Activated CD8-positive, alpha-beta T cell treated with anti-CD3 and anti-CD28 coated beads for 36 hours (primary cell): ENCODE measurements at regions not wholly inside any gene's neighbourhood (a gene's known extent, or its start where the extent isn't known, plus 50 kb on each side); places are given as distances from the start of the nearest gene placed in this dataset.

Experiments
- ATAC-seq: fragments of 200-7000 bp; cut with Tn5 transposase; one replicate; pipeline ENCODE4 v1.10.0; 2021; ENCODE audit warnings: mild to moderate bottlenecking, moderate library complexity
- CTCF ChIA-PET: fragments of 350-600 bp; sonication (Branson Sonifier 250); formaldehyde crosslinking; loops from one replicate; lab custom pipeline; 2021; ENCODE audit warnings: antibody characterized with exemption; lab: Charles Lee
- POLR2A ChIA-PET: fragments of 350-600 bp; sonication (Branson Sonifier 250); formaldehyde crosslinking; loops from one replicate; lab custom pipeline; 2021; ENCODE audit warnings: antibody characterized with exemption; lab: Charles Lee
- DNase-seq: peaks from one replicate; pipeline ENCODE4 v3.0.0-alpha.2; 2020
- H3K27ac Mint-ChIP-seq: one replicate; pipeline ENCODE4 v1.8.0; 2021; ENCODE audit warnings: mild to moderate bottlenecking, mixed read lengths
- H3K27me3 Mint-ChIP-seq: one replicate; pipeline ENCODE4 v1.8.0; 2021; ENCODE audit warnings: mixed read lengths
- H3K36me3 Mint-ChIP-seq: one replicate; pipeline ENCODE4 v1.8.0; 2021; ENCODE audit warnings: low read depth, mixed read lengths
- H3K4me1 Mint-ChIP-seq: one replicate; pipeline ENCODE4 v1.8.0; 2021; ENCODE audit warnings: low read depth, mixed read lengths
- H3K4me3 Mint-ChIP-seq: one replicate; pipeline ENCODE4 v1.8.0; 2021; ENCODE audit warnings: mild to moderate bottlenecking, moderate library complexity, mixed read lengths
- H3K9me3 Mint-ChIP-seq: one replicate; pipeline ENCODE4 v1.8.0; 2021; ENCODE audit warnings: mixed read lengths
- CTCF ChIP-seq: fragments of 200-600 bp; IDR thresholded peaks from one replicate; pipeline ENCODE4 v1.8.0; 2022; ENCODE audit warnings: antibody characterized with exemption, mild to moderate bottlenecking
- intact Hi-C: fragments of 100-400 bp; cut with micrococcal nuclease; formaldehyde crosslinking; loops from one replicate; pipeline ENCODE4 v1.10.0; 2022

- no peaks in the 10 kb centered on the region for H3K36me3 Mint-ChIP-seq
- no peak for ATAC-seq
- H3K4me3 Mint-ChIP-seq = no peak overlapping the region
- intact Hi-C loops = no loop called here
- no peaks in the 10 kb centered on the region for H3K4me1 Mint-ChIP-seq
- no peaks in the 10 kb centered on the region for H3K9me3 Mint-ChIP-seq
- TF ChIP-seq CTCF = no peak
- ChIA-PET CTCF (no interaction called here), POLR2A (no interaction called here)
- no peaks in the 10 kb centered on the region for H3K27me3 Mint-ChIP-seq
- DNase-seq = no peak
- H3K27ac Mint-ChIP-seq = no peak overlapping the region
These were observed 67.1 kb upstream of the SPIN2A start for GRCh38 chrX:57204306-57204705.

GRCh38 chrX:57211906-57212305 is 74.6 kb upstream of the FAAH2 start:
- peaks cover 15% of the 10 kb centered on the region for H3K36me3 Mint-ChIP-seq
- no peak for DNase-seq
- H3K4me1 Mint-ChIP-seq = no peaks in the 10 kb centered on the region
- CTCF ChIA-PET = no interaction called here
- no peak for ATAC-seq
- no peak overlapping the region for H3K4me3 Mint-ChIP-seq
- intact Hi-C loops = no loop called here
- POLR2A ChIA-PET = no interaction called here
- peaks cover 3% of the 10 kb centered on the region for H3K9me3 Mint-ChIP-seq
- TF ChIP-seq CTCF = no peak
- no peak overlapping the region for H3K27ac Mint-ChIP-seq
- no peaks in the 10 kb centered on the region for H3K27me3 Mint-ChIP-seq

GRCh38 chrX:57227691-57228090 is 58.8 kb upstream of the FAAH2 start:
- POLR2A ChIA-PET = no interaction called here
- H3K36me3 Mint-ChIP-seq = peaks cover 18% of the 10 kb centered on the region
- intact Hi-C loops = no loop called here
- no peak overlapping the region for H3K27ac Mint-ChIP-seq
- ATAC-seq (peak; percentile 45), DNase-seq (peak; percentile 26)
- no peaks in the 10 kb centered on the region for H3K4me1 Mint-ChIP-seq
- peaks cover 9% of the 10 kb centered on the region for H3K9me3 Mint-ChIP-seq
- H3K4me3 Mint-ChIP-seq = no peak overlapping the region
- CTCF ChIA-PET = no interaction called here
- TF ChIP-seq CTCF = no peak
- no peaks in the 10 kb centered on the region for H3K27me3 Mint-ChIP-seq

- ATAC-seq (peak; percentile 20), DNase-seq (no peak)
- Mint-ChIP-seq H3K9me3 (no peaks in the 10 kb centered on the region), H3K27ac (no peak overlapping the region), H3K36me3 (peaks cover 3% of the 10 kb centered on the region), H3K4me1 (no peaks in the 10 kb centered on the region), H3K4me3 (no peak overlapping the region), H3K27me3 (no peaks in the 10 kb centered on the region)
- no peak for TF ChIP-seq CTCF
- POLR2A ChIA-PET = no interaction called here
- CTCF ChIA-PET = no interaction called here
- intact Hi-C loops = no loop called here
These were observed 53.7 kb upstream of the FAAH2 start for GRCh38 chrX:57232658-57233360.
